K562 (cell line): ENCODE measurements at regions not wholly inside any gene's neighbourhood (a gene's known extent, or its start where the extent isn't known, plus 50 kb on each side); places are given as distances from the start of the nearest gene placed in this dataset.

ENCODE experiments used
- BRD4 ChIP-seq: fragments of 200-600 bp; sonication (generic); IDR thresholded peaks from 2 replicates; pipeline ENCODE4 v1.6.1; 2017; ENCODE audit warnings: inconsistent platforms
- CBX3 ChIP-seq, 2 experiments: IDR thresholded peaks; 1 replicate in 1 of 2; 2 replicates in 1 of 2; pipeline ENCODE4 v1.6.1; 2012; ENCODE audit warnings: inconsistent platforms in 2 of 2, low read length in 2 of 2, borderline replicate concordance in 1 of 2, control low read depth in 1 of 2
- CBX5 ChIP-seq: IDR thresholded peaks from 2 replicates; pipeline ENCODE4 v1.6.1; 2014; ENCODE audit warnings: low read depth, borderline replicate concordance
- HOXB6 ChIP-seq: fragments of 250-450 bp; sonication (Bioruptor Pico); IDR thresholded peaks from 2 replicates; pipeline ENCODE4 v1.5.1; 2022; ENCODE audit warnings: mild to moderate bottlenecking, borderline replicate concordance
- KDM1A ChIP-seq, 2 experiments: fragments of 450-650 bp; IDR thresholded peaks; 2 replicates each; pipeline ENCODE4 v1.6.1; 2016; ENCODE audit warnings: mild to moderate bottlenecking in 2 of 2
- MLLT1 ChIP-seq, 2 experiments: fragments of 450-650 bp; IDR thresholded peaks; 2 replicates each; pipeline ENCODE4 v1.6.1; 2016
- SMARCB1 ChIP-seq: IDR thresholded peaks from 2 replicates; pipeline ENCODE4 v1.6.1; 2011; ENCODE audit warnings: improper control_type of control experiment, low read depth; ENCODE audit not compliant: insufficient read length
- SMARCE1 ChIP-seq: fragments of 450-650 bp; IDR thresholded peaks from 2 replicates; pipeline ENCODE4 v1.7.1; 2016; ENCODE audit warnings: mild to moderate bottlenecking
- SP2 ChIP-seq: IDR thresholded peaks from 2 replicates; pipeline ENCODE4 v1.6.1; 2011; ENCODE audit warnings: mild to moderate bottlenecking, low read depth, low read length, moderate library complexity; ENCODE audit not compliant: poor library complexity, severe bottlenecking; ENCODE audit errors: extremely low read depth
- SPI1 ChIP-seq: IDR thresholded peaks from 2 replicates; pipeline ENCODE4 v1.6.1; 2011; ENCODE audit warnings: low read depth, low read length, control low read depth, borderline replicate concordance
- SUPT5H ChIP-seq: fragments of 450-650 bp; IDR thresholded peaks from 2 replicates; pipeline ENCODE4 v1.6.1; 2016
- TARDBP ChIP-seq: fragments of 450-650 bp; IDR thresholded peaks from 2 replicates; pipeline ENCODE4 v1.6.1; 2016
- TGIF2 ChIP-seq: sonication (generic); formaldehyde crosslinking; IDR thresholded peaks from 2 replicates; pipeline ENCODE4 v1.8.1; 2022; ENCODE audit warnings: mild to moderate bottlenecking, missing genetic modification reagents, moderate library complexity
- TOE1 ChIP-seq, 2 experiments: fragments of 450-650 bp in 1 of 2; sonication (generic) in 1 of 2; formaldehyde crosslinking in 1 of 2; IDR thresholded peaks; 2 replicates each; pipeline versions ENCODE4 v1.7.1 to v1.8.0; 2016 to 2022; ENCODE audit warnings: borderline replicate concordance in 2 of 2, mild to moderate bottlenecking in 2 of 2, antibody characterized with exemption in 1 of 2, inconsistent platforms in 1 of 2, low read depth in 1 of 2, missing genetic modification reagents in 1 of 2, moderate library complexity in 1 of 2
- ZMIZ1 ChIP-seq, 2 experiments: fragments of 150-350 bp in 1 of 2; IDR thresholded peaks; 2 replicates each; pipeline ENCODE4 v1.6.1; 2012 to 2016; ENCODE audit warnings: low read depth in 2 of 2, low read length in 2 of 2, mild to moderate bottlenecking in 1 of 2, moderate library complexity in 1 of 2
- ZNF133 ChIP-seq: fragments of 250-450 bp; sonication (Bioruptor Pico); IDR thresholded peaks from 2 replicates; pipeline ENCODE4 v1.4.0; 2020; ENCODE audit warnings: mild to moderate bottlenecking
- ZNF165 ChIP-seq: fragments of 250-450 bp; sonication (Bioruptor Pico); IDR thresholded peaks from 2 replicates; pipeline ENCODE4 v1.4.0; 2020; ENCODE audit warnings: borderline replicate concordance
- TF ChIP-seq, protein P1 (sequence below): fragments of 450-650 bp; IDR thresholded peaks from 2 replicates; pipeline ENCODE4 v1.6.1; 2016; ENCODE audit warnings: borderline replicate concordance
- TF ChIP-seq, protein P2 (sequence below): fragments of 250-450 bp; sonication (Bioruptor Pico); IDR thresholded peaks from 2 replicates; pipeline ENCODE4 v1.8.0; 2021; ENCODE audit warnings: mild to moderate bottlenecking, moderate library complexity
- TF ChIP-seq, protein P3 (sequence below): sonication (generic); formaldehyde crosslinking; IDR thresholded peaks from 2 replicates; pipeline ENCODE4 v1.8.0; 2022; ENCODE audit warnings: missing genetic modification reagents, mild to moderate bottlenecking, moderate library complexity, borderline replicate concordance

DNA sequence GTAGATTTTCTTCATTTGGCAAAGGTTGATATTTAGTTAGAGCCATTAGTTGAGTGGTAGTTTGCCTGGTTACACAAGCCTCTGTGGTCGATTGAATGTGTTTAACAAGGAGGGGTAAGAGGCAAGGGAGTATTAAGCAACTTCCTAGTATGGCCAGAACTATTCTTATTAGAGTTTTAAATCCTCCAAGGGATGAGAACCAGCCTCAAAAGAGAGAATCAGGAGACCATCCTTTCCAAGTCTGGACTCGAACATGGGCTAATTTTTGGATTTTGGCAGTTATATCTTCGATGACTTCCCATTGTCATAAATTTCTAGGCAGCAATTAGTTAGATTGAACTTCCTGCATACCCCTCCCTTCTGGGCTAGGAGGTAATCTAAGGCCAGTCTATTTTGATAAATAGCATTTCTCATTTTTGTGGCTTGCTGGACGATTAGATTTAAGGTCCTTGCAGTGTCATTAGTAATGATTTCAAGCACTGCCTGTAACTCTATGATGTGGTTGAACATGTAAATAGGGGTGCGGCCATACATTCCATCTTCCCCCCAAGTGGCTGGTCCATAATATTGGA lies 219.5 kb upstream of the KCND2 start (continued):
- no peak for TF ChIP-seq SMARCE1
- TF ChIP-seq, protein P1, sequence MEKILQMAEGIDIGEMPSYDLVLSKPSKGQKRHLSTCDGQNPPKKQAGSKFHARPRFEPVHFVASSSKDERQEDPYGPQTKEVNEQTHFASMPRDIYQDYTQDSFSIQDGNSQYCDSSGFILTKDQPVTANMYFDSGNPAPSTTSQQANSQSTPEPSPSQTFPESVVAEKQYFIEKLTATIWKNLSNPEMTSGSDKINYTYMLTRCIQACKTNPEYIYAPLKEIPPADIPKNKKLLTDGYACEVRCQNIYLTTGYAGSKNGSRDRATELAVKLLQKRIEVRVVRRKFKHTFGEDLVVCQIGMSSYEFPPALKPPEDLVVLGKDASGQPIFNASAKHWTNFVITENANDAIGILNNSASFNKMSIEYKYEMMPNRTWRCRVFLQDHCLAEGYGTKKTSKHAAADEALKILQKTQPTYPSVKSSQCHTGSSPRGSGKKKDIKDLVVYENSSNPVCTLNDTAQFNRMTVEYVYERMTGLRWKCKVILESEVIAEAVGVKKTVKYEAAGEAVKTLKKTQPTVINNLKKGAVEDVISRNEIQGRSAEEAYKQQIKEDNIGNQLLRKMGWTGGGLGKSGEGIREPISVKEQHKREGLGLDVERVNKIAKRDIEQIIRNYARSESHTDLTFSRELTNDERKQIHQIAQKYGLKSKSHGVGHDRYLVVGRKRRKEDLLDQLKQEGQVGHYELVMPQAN, result no peak
- TF ChIP-seq MLLT1 (IDR thresholded peaks at IDR 0.05), result no peak
- TF ChIP-seq BRD4, result no peak
- no peak for TF ChIP-seq SMARCB1
- TF ChIP-seq CBX5, result no peak
- TF ChIP-seq, protein P2, sequence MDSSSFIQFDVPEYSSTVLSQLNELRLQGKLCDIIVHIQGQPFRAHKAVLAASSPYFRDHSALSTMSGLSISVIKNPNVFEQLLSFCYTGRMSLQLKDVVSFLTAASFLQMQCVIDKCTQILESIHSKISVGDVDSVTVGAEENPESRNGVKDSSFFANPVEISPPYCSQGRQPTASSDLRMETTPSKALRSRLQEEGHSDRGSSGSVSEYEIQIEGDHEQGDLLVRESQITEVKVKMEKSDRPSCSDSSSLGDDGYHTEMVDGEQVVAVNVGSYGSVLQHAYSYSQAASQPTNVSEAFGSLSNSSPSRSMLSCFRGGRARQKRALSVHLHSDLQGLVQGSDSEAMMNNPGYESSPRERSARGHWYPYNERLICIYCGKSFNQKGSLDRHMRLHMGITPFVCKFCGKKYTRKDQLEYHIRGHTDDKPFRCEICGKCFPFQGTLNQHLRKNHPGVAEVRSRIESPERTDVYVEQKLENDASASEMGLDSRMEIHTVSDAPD (CRISPR knock-in tag), result no peak
- TF ChIP-seq TGIF2 (CRISPR knock-in tag), result no peak
- no peak for TF ChIP-seq TOE1 (IDR thresholded peaks at IDR 0.05; ENCODE audit: borderline replicate concordance)
- TF ChIP-seq TOE1 (CRISPR knock-in tag; IDR thresholded peaks at IDR 0.05; ENCODE audit: borderline replicate concordance, low read depth), result no peak
- no peak for TF ChIP-seq SP2
- no peak for TF ChIP-seq HOXB6 (CRISPR knock-in tag)
- no peak for TF ChIP-seq ZMIZ1 (IDR thresholded peaks at IDR 0.05; ENCODE audit: low read depth in 2 of 2, low read length in 2 of 2)
- TF ChIP-seq KDM1A (IDR thresholded peaks at IDR 0.05), result peak; percentile 79 to 88
- no peak for TF ChIP-seq SPI1
- no peak for TF ChIP-seq TARDBP
- TF ChIP-seq, protein P3, sequence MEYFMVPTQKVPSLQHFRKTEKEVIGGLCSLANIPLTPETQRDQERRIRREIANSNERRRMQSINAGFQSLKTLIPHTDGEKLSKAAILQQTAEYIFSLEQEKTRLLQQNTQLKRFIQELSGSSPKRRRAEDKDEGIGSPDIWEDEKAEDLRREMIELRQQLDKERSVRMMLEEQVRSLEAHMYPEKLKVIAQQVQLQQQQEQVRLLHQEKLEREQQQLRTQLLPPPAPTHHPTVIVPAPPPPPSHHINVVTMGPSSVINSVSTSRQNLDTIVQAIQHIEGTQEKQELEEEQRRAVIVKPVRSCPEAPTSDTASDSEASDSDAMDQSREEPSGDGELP, result no peak
- TF ChIP-seq SUPT5H, result no peak
- peak in 1 of 2 experiments; percentile 3; a peak in 1 of 3 replicates for TF ChIP-seq CBX3 (IDR thresholded peaks at IDR 0.05; ENCODE audit: borderline replicate concordance in 1 of 2, low read length in 2 of 2)
- TF ChIP-seq ZNF165 (CRISPR knock-in tag), result no peak
- TF ChIP-seq ZNF133, result no peak
